HCT116 (cell line): ENCODE measurements at regions not wholly inside any gene's neighbourhood (a gene's known extent, or its start where the extent isn't known, plus 50 kb on each side); places are given as distances from the start of the nearest gene placed in this dataset.

Experiments used
- ATAC-seq: fragments of 200-7000 bp; cut with Tn5 transposase; 2 replicates; pipeline ENCODE4 v1.9.1; 2020; ENCODE audit warnings: mild to moderate bottlenecking, moderate library complexity
- BruUV-seq: library from RNA; stranded (reverse); fragments of 400-500 nt; replicated peaks from 2 replicates; lab custom pipeline; 2021; lab: Mats Ljungman, UMichigan
- CTCF ChIA-PET: fragments of 300-600 bp; sonication (Branson Sonifier 250); formaldehyde crosslinking; loops from one replicate; lab custom pipeline; 2021; ENCODE audit warnings: antibody characterized with exemption; lab: Charles Lee
- POLR2A ChIA-PET: fragments of 300-600, 350-600 bp; sonication (Branson Sonifier 250); formaldehyde crosslinking; loops from one replicate; lab custom pipeline; 2021; ENCODE audit warnings: antibody characterized with exemption; lab: Charles Lee
- RAD21 ChIA-PET, 2 experiments: fragments of 300-600 bp; sonication (Branson Sonifier 250); formaldehyde crosslinking; loops; one replicate each; lab custom pipeline; 2023; ENCODE audit warnings: low total read pairs in 2 of 2; ENCODE audit not compliant: uncharacterized antibody in 2 of 2, unreplicated experiment in 2 of 2, low non-redundant PET in 1 of 2; lab: Charles Lee
- DNase-seq: peaks from one replicate; pipeline ENCODE4 v3.0.0-alpha.2; 2010; ENCODE audit warnings: low read depth, low spot score
- H2AFZ ChIP-seq: fragments of 200-600 bp; shearing (Covaris generic), sonication (generic); 2 replicates; pipeline ENCODE4 v1.6.1; 2017; ENCODE audit warnings: low read depth, mixed run types, mixed read lengths, antibody characterized with exemption, low read length; ENCODE audit not compliant: poor library complexity, severe bottlenecking
- H3K27ac ChIP-seq: 2 replicates; pipeline ENCODE4 v1.5.1; 2012; ENCODE audit warnings: low read depth, low read length
- H3K27me3 ChIP-seq: fragments of 200-600 bp; sonication (generic); 2 replicates; pipeline ENCODE4 v1.6.1; 2016; ENCODE audit warnings: mixed run types, low read length, mixed read lengths; ENCODE audit not compliant: insufficient read depth
- H3K36me3 ChIP-seq, 2 experiments: fragments of 200-500 bp in 1 of 2; fragments of 200-600 bp in 1 of 2; sonication (Bioruptor generic) in 1 of 2; sonication (generic) in 1 of 2; 2 replicates each; pipeline versions ENCODE4 v1.5.1 to v1.6.1; 2014 to 2016; ENCODE audit warnings: low read length in 2 of 2, inconsistent platforms in 1 of 2, mixed read lengths in 1 of 2, mixed run types in 1 of 2; ENCODE audit not compliant: insufficient read depth in 2 of 2, control insufficient read depth in 1 of 2
- H3K4me1 ChIP-seq, 2 experiments: fragments of 200-600 bp in 1 of 2; sonication (generic) in 1 of 2; 2 replicates each; pipeline versions ENCODE4 v1.5.1 to v1.6.1; 2012 to 2017; ENCODE audit warnings: low read length in 2 of 2, inconsistent platforms in 1 of 2, mild to moderate bottlenecking in 1 of 2, mixed read lengths in 1 of 2, mixed run types in 1 of 2, moderate library complexity in 1 of 2; ENCODE audit not compliant: insufficient read depth in 2 of 2, control insufficient read depth in 1 of 2
- H3K4me2 ChIP-seq: fragments of 200-600 bp; sonication (generic); 2 replicates; pipeline ENCODE4 v1.6.1; 2017; ENCODE audit warnings: mixed run types, low read length, mixed read lengths
- H3K4me3 ChIP-seq, 2 experiments: fragments of 200-600 bp in 1 of 2; sonication (generic) in 1 of 2; replicated peaks in 1 of 2; 2 replicates each; pipeline ENCODE4 v1.5.1; 2011 to 2016; ENCODE audit warnings: low read length in 2 of 2, control low read depth in 1 of 2, low read depth in 1 of 2, mild to moderate bottlenecking in 1 of 2, mixed read lengths in 1 of 2, mixed run types in 1 of 2
- H3K79me2 ChIP-seq: fragments of 200-600 bp; sonication (generic); 2 replicates; pipeline ENCODE4 v1.6.1; 2017; ENCODE audit warnings: mild to moderate bottlenecking, mixed run types, low read length, moderate library complexity, mixed read lengths; ENCODE audit not compliant: insufficient read depth
- H3K9ac ChIP-seq: fragments of 200-600 bp; sonication (generic); 2 replicates; pipeline ENCODE4 v1.6.1; 2016; ENCODE audit warnings: low read length, mixed read lengths
- H3K9me2 ChIP-seq: fragments of 200-600 bp; sonication (generic), shearing (Covaris generic); 2 replicates; pipeline ENCODE4 v1.6.1; 2017; ENCODE audit warnings: mixed run types, mild to moderate bottlenecking, moderate library complexity; ENCODE audit not compliant: insufficient read depth
- H3K9me3 ChIP-seq, 2 experiments: fragments of 200-500 bp in 1 of 2; fragments of 200-600 bp in 1 of 2; sonication (Bioruptor generic) in 1 of 2; sonication (generic) in 1 of 2; 2 replicates each; pipeline ENCODE4 v1.6.1; 2014 to 2017; ENCODE audit warnings: low read length in 2 of 2, mixed read lengths in 2 of 2, inconsistent platforms in 1 of 2, low read depth in 1 of 2, mild to moderate bottlenecking in 1 of 2, mixed run types in 1 of 2, moderate library complexity in 1 of 2; ENCODE audit not compliant: control insufficient read depth in 1 of 2, insufficient read depth in 1 of 2
- H4K20me1 ChIP-seq: fragments of 200-600 bp; sonication (generic), shearing (Covaris generic); 2 replicates; pipeline ENCODE4 v1.6.1; 2017; ENCODE audit warnings: mixed run types, mild to moderate bottlenecking, moderate library complexity; ENCODE audit not compliant: insufficient read depth
- CBX3 ChIP-seq: IDR thresholded peaks from 2 replicates; pipeline ENCODE4 v1.6.1; 2012; ENCODE audit warnings: low read depth
- CEBPB ChIP-seq: IDR thresholded peaks from 2 replicates; pipeline ENCODE4 v1.6.1; 2012; ENCODE audit warnings: low read depth
- EGR1 ChIP-seq: IDR thresholded peaks from 2 replicates; pipeline ENCODE4 v1.6.1; 2012; ENCODE audit warnings: low read depth
- ELF1 ChIP-seq: IDR thresholded peaks from 2 replicates; pipeline ENCODE4 v1.6.1; 2012; ENCODE audit warnings: low read depth, borderline replicate concordance
- EZH2phosphoT487 ChIP-seq: fragments of 200-600 bp; IDR thresholded peaks from 2 replicates; pipeline ENCODE4 v1.6.1; 2018; ENCODE audit warnings: antibody characterized with exemption, borderline replicate concordance
- FOSL1 ChIP-seq: IDR thresholded peaks from 2 replicates; pipeline ENCODE4 v1.6.1; 2012; ENCODE audit warnings: low read depth
- POLR2A ChIP-seq: IDR thresholded peaks from 2 replicates; pipeline ENCODE4 v1.7.0; 2011; ENCODE audit warnings: borderline replicate concordance; ENCODE audit not compliant: insufficient read depth, insufficient read length; ENCODE audit errors: extremely low read depth
- SIN3A ChIP-seq: IDR thresholded peaks from 2 replicates; pipeline ENCODE4 v1.6.1; 2012; ENCODE audit warnings: low read depth
- YY1 ChIP-seq: IDR thresholded peaks from 2 replicates; pipeline ENCODE4 v1.6.1; 2011; ENCODE audit warnings: low read length, low read depth, moderate library complexity, mild to moderate bottlenecking; ENCODE audit not compliant: insufficient replicate concordance; ENCODE audit errors: extremely low read depth
- intact Hi-C: fragments of 100-400 bp; cut with micrococcal nuclease; formaldehyde crosslinking; loops from 2 replicates; pipeline ENCODE4 v1.10.0; 2022
- TF ChIP-seq, protein P1 (sequence below): IDR thresholded peaks from 2 replicates; pipeline ENCODE4 v1.6.1; 2012
- TF ChIP-seq, protein P2 (sequence below): IDR thresholded peaks from 2 replicates; pipeline ENCODE4 v1.6.1; 2012; ENCODE audit warnings: low read depth
- TF ChIP-seq, protein P3 (sequence below): IDR thresholded peaks from 2 replicates; pipeline ENCODE4 v1.6.1; 2011; ENCODE audit warnings: mild to moderate bottlenecking, low read length, moderate library complexity; ENCODE audit not compliant: insufficient replicate concordance; ENCODE audit errors: extremely low read depth
- TF ChIP-seq, protein P4 (sequence below), 3 experiments: fragments of 200-600 bp in 1 of 3; sonication (generic) in 1 of 3; IDR thresholded peaks in 2 of 3; conservative IDR thresholded peaks in 1 of 3; 2 replicates each; pipeline ENCODE4 v1.5.1; 2012 to 2017; ENCODE audit warnings: low read depth in 2 of 3, low read length in 2 of 3, antibody characterized with exemption in 1 of 3, borderline replicate concordance in 1 of 3, control low read depth in 1 of 3, mild to moderate bottlenecking in 1 of 3, mixed read lengths in 1 of 3, mixed run types in 1 of 3, moderate library complexity in 1 of 3; ENCODE audit not compliant: insufficient read depth in 1 of 3

DNA sequence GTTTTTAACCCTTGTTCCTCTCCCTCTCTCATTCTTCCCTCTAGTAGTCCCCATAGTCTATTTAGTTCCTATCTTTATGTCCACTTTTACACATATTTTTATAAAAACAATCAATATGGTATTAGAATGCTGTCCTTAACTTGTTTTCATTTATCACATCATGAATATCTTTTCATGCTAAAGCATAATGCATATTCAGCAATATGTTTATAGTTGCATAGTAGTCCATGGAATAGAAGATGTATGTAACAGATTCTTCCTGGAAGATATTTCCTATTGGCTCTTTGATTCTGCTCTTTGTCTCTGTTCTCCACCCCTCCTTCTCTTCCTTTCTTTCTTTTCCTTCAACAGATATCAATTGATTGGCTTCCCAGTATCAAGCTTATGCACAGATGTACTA lies 1047.1 kb upstream of the TENM4 start:
- Histone ChIP-seq H3K4me3 (no peak overlapping the region), H3K36me3 (no peaks in the 10 kb centered on the region), H3K9me2 (no peaks in the 10 kb centered on the region), H3K9ac (no peak overlapping the region), H3K79me2 (no peaks in the 10 kb centered on the region), H3K9me3 (peaks cover 4 to 23% of the 10 kb centered on the region in 2 experiments; a peak in 2 of 4 replicates), H3K4me2 (no peak overlapping the region), H2AFZ (no peak overlapping the region), H3K4me1 (no peaks in the 10 kb centered on the region), H3K27me3 (no peaks in the 10 kb centered on the region), H4K20me1 (no peaks in the 10 kb centered on the region), H3K27ac (no peak overlapping the region)
- intact Hi-C loops, result no loop called here
- no TSS peak for BruUV-seq
- ATAC-seq (no peak), DNase-seq (no peak)
- ChIA-PET RAD21 (no interaction called here), POLR2A (no interaction called here), CTCF (no interaction called here)
- TF ChIP-seq, protein P1, sequence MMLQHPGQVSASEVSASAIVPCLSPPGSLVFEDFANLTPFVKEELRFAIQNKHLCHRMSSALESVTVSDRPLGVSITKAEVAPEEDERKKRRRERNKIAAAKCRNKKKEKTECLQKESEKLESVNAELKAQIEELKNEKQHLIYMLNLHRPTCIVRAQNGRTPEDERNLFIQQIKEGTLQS, result no peak
- TF ChIP-seq YY1, result no peak
- TF ChIP-seq, protein P2, sequence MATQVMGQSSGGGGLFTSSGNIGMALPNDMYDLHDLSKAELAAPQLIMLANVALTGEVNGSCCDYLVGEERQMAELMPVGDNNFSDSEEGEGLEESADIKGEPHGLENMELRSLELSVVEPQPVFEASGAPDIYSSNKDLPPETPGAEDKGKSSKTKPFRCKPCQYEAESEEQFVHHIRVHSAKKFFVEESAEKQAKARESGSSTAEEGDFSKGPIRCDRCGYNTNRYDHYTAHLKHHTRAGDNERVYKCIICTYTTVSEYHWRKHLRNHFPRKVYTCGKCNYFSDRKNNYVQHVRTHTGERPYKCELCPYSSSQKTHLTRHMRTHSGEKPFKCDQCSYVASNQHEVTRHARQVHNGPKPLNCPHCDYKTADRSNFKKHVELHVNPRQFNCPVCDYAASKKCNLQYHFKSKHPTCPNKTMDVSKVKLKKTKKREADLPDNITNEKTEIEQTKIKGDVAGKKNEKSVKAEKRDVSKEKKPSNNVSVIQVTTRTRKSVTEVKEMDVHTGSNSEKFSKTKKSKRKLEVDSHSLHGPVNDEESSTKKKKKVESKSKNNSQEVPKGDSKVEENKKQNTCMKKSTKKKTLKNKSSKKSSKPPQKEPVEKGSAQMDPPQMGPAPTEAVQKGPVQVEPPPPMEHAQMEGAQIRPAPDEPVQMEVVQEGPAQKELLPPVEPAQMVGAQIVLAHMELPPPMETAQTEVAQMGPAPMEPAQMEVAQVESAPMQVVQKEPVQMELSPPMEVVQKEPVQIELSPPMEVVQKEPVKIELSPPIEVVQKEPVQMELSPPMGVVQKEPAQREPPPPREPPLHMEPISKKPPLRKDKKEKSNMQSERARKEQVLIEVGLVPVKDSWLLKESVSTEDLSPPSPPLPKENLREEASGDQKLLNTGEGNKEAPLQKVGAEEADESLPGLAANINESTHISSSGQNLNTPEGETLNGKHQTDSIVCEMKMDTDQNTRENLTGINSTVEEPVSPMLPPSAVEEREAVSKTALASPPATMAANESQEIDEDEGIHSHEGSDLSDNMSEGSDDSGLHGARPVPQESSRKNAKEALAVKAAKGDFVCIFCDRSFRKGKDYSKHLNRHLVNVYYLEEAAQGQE, result no peak

DNA sequence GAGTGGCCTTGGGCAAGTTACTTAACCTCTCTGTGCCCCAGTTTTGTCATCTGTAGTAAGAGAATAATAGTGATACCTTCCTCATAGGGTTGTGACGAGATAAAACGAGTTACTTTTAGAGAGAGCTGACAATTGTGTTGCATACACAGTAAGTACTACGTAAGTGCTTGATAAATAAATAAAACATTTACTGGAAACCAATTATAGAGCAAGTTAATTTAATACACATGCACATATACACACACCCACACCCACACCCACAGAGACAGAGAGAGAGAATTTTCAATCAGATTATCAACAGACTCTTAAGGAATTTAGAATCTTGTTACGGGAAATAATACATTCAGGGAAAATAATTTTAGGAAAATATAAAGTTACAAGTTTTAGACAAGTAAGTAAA lies 1045.8 kb upstream of the TENM4 start:
- Histone ChIP-seq H3K9ac (no peak overlapping the region), H4K20me1 (no peaks in the 10 kb centered on the region), H3K79me2 (no peaks in the 10 kb centered on the region), H3K27ac (no peak overlapping the region), H3K27me3 (no peaks in the 10 kb centered on the region), H3K4me3 (no peak overlapping the region), H3K4me1 (no peaks in the 10 kb centered on the region), H2AFZ (no peak overlapping the region), H3K4me2 (no peak overlapping the region), H3K36me3 (no peaks in the 10 kb centered on the region), H3K9me3 (peaks cover 4 to 28% of the 10 kb centered on the region in 2 experiments; a peak in 2 of 4 replicates), H3K9me2 (no peaks in the 10 kb centered on the region)
- intact Hi-C loops, result no loop called here
- POLR2A ChIA-PET, result no interaction called here
- no peak for DNase-seq
- BruUV-seq, result no TSS peak
- CTCF ChIA-PET, result no interaction called here
- RAD21 ChIA-PET, result no interaction called here
- no peak for ATAC-seq
- TF ChIP-seq EZH2phosphoT487 (no peak), SIN3A (no peak), CEBPB (no peak), ELF1 (no peak), YY1 (no peak), CBX3 (no peak), POLR2A (no peak), FOSL1 (no peak), EGR1 (no peak)
- TF ChIP-seq, protein P3, sequence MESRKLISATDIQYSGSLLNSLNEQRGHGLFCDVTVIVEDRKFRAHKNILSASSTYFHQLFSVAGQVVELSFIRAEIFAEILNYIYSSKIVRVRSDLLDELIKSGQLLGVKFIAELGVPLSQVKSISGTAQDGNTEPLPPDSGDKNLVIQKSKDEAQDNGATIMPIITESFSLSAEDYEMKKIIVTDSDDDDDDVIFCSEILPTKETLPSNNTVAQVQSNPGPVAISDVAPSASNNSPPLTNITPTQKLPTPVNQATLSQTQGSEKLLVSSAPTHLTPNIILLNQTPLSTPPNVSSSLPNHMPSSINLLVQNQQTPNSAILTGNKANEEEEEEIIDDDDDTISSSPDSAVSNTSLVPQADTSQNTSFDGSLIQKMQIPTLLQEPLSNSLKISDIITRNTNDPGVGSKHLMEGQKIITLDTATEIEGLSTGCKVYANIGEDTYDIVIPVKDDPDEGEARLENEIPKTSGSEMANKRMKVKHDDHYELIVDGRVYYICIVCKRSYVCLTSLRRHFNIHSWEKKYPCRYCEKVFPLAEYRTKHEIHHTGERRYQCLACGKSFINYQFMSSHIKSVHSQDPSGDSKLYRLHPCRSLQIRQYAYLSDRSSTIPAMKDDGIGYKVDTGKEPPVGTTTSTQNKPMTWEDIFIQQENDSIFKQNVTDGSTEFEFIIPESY, result no peak
- TF ChIP-seq, protein P4, sequence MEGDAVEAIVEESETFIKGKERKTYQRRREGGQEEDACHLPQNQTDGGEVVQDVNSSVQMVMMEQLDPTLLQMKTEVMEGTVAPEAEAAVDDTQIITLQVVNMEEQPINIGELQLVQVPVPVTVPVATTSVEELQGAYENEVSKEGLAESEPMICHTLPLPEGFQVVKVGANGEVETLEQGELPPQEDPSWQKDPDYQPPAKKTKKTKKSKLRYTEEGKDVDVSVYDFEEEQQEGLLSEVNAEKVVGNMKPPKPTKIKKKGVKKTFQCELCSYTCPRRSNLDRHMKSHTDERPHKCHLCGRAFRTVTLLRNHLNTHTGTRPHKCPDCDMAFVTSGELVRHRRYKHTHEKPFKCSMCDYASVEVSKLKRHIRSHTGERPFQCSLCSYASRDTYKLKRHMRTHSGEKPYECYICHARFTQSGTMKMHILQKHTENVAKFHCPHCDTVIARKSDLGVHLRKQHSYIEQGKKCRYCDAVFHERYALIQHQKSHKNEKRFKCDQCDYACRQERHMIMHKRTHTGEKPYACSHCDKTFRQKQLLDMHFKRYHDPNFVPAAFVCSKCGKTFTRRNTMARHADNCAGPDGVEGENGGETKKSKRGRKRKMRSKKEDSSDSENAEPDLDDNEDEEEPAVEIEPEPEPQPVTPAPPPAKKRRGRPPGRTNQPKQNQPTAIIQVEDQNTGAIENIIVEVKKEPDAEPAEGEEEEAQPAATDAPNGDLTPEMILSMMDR (IDR thresholded peaks at IDR 0.05 in 2 of 3, conservative IDR thresholded peaks at IDR 0.05 in 1 of 3; ENCODE audit: borderline replicate concordance in 1 of 3, insufficient read depth in 1 of 3, low read depth in 2 of 3, low read length in 2 of 3), result no peak
